Adrenal gland (tissue), 5 donors: ENCODE measurements at regions not wholly inside any gene's neighbourhood (a gene's known extent, or its start where the extent isn't known, plus 50 kb on each side); places are given as distances from the start of the nearest gene placed in this dataset.

Source experiments
- POLR2A ChIP-seq, 2 donors: fragments of 450-650 bp; IDR thresholded peaks; one replicate each; pipeline ENCODE4 v1.6.1; 2017; ENCODE audit warnings: antibody characterized with exemption in 2 of 2, mild to moderate bottlenecking in 2 of 2, moderate library complexity in 1 of 2
- TF ChIP-seq, protein P1 (sequence below), 6 experiments: fragments of 450-650 bp in 4 of 6; fragments of 200-600 bp in 2 of 6; sonication (generic) in 1 of 6; IDR thresholded peaks; 1 replicate in 5 of 6; 2 replicates in 1 of 6; pipeline versions ENCODE4 v1.5.1 to v1.8.0; 2016 to 2021; ENCODE audit warnings: antibody characterized with exemption in 6 of 6, mild to moderate bottlenecking in 2 of 6, moderate library complexity in 1 of 6
- donor health status: DM: no; HTN: no; CAD: no.

DNA sequence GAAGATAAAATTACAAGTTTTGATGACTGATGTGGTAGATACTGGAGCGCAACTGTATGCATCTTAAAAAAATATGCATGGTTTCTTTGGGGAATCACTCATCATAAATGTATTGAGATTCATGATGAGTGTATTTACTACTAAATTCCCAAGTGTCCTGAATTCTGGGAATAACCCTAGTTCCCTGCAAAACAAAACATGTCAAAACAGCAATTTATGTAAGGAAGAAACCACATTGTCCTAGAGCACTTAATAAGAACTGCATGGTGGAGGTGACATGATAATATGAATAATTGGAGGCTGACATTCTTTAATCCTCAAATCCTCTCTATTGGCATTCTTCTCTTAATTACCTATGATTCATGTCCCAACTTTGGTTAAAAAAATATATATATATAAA, 1804.7 kb downstream of the STIM2 start:
- no peak for TF ChIP-seq POLR2A (IDR thresholded peaks at IDR 0.05)
- TF ChIP-seq, protein P1, sequence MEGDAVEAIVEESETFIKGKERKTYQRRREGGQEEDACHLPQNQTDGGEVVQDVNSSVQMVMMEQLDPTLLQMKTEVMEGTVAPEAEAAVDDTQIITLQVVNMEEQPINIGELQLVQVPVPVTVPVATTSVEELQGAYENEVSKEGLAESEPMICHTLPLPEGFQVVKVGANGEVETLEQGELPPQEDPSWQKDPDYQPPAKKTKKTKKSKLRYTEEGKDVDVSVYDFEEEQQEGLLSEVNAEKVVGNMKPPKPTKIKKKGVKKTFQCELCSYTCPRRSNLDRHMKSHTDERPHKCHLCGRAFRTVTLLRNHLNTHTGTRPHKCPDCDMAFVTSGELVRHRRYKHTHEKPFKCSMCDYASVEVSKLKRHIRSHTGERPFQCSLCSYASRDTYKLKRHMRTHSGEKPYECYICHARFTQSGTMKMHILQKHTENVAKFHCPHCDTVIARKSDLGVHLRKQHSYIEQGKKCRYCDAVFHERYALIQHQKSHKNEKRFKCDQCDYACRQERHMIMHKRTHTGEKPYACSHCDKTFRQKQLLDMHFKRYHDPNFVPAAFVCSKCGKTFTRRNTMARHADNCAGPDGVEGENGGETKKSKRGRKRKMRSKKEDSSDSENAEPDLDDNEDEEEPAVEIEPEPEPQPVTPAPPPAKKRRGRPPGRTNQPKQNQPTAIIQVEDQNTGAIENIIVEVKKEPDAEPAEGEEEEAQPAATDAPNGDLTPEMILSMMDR (IDR thresholded peaks at IDR 0.05) = no peak
